ENCODE measurements at regions not wholly inside any gene's neighbourhood (a gene's known extent, or its start where the extent isn't known, plus 50 kb on each side); places are given as distances from the start of the nearest gene placed in this dataset.

DNA sequence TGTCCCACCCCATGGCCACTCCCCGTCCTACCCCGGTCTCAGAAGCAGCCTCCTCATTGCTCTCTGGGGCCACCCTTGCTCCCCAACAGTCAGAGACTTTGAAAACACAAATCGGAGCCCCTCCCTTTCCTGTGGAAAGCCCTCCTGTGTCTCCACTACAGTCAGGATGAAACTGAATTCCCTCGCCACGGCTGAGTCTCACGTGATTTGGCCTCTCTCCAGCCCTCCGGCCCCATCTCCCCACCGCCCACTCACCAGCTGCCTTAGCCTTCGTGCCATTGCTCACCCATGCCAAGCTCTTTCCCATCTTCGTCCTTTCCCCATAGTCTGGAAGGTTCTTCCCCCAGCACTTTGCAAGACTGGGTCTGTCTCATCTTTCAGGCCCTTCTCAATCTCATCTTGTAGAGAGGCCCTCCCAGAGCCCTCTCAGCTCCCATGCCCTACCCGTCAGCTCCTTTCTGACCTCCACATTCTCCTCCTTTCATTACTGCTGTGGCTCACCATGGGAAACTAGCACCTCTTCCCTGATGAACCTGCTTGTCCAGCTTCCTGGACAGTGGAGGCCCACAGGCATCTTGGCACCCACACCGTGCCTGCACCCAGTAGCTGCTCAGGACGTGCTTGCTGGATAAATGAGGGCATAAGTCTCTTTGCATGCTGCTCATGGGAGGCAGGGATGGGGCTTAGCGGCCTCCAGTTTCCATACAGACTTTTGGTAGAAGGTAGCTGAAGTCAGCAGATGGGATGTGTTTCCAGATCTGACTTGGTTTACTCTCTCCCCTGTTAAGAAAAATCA, 126.4 kb upstream of the COL5A1 start:
- TF ChIP-seq EZH2 (IDR thresholded peaks at IDR 0.05) (no peak), POLR2AphosphoS5 (IDR thresholded peaks at IDR 0.05; ENCODE audit: borderline replicate concordance, low read depth, low read length) (no peak)

Data from SK-N-MC (cell line).